ENCODE measurements at regions not wholly inside any gene's neighbourhood (a gene's known extent, or its start where the extent isn't known, plus 50 kb on each side); places are given as distances from the start of the nearest gene placed in this dataset.
A peak's percentile ranks its signal among the peaks of the same experiment; 100 is the strongest.

DNA sequence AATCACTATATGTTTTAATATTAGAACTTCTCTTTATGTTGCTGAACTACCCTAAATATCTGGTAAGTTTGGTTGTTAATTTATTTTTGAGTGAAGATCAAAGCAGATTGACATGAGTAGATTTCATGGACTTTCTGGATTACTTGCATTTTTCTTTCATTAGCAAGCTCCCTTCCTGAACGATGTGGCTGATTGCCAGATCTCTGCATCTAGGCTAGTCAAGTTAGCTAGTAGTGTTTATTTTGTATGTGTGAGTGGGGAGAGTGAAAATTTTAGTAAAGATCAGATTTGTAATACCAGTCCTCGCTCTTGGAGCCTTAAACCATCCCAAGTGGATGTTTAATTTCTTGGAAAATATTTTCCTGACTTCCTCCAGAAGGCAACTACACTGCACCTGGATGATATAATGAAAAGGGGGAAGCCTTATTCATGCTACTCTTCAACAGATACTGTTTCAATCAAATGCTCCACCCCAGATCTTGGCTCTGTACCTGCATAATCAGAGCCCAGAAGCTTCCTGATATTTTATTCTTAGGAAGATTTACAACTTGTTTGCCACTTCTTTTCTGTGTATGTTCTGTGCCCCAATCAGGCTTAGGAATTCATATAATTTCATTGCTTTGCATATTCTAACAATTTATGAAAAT lies 143.2 kb upstream of the GRIA4 start:
- TF ChIP-seq, protein P1, sequence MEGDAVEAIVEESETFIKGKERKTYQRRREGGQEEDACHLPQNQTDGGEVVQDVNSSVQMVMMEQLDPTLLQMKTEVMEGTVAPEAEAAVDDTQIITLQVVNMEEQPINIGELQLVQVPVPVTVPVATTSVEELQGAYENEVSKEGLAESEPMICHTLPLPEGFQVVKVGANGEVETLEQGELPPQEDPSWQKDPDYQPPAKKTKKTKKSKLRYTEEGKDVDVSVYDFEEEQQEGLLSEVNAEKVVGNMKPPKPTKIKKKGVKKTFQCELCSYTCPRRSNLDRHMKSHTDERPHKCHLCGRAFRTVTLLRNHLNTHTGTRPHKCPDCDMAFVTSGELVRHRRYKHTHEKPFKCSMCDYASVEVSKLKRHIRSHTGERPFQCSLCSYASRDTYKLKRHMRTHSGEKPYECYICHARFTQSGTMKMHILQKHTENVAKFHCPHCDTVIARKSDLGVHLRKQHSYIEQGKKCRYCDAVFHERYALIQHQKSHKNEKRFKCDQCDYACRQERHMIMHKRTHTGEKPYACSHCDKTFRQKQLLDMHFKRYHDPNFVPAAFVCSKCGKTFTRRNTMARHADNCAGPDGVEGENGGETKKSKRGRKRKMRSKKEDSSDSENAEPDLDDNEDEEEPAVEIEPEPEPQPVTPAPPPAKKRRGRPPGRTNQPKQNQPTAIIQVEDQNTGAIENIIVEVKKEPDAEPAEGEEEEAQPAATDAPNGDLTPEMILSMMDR (conservative IDR thresholded peaks at IDR 0.05; ENCODE audit: low read depth, low read length) = no peak
- H3K4me3 ChIP-seq (ENCODE audit: low read depth, low read length) = no peak overlapping the region
- peak; percentile 16 for DNase-seq (ENCODE audit: low read depth)

DNA sequence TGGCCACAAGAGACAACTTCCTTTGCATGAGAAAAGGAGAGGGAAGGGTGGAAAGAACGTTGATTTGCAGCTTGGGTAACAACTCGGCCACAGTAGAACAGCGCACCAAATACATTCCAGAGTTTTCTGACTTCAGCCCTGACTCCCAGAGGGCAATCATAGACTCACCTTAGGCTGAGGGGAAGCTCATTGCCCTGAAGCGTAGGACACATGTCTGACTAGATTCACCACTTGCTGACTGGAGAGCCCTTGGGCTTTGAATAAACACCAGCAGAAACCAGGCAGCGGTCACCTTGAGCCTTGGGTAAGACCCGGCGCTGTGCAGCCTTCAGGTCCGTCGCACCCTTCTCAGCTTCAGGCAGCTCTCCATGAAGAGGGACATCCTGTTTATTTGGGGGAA lies 151.8 kb upstream of the GRIA4 start:
- TF ChIP-seq, protein P1 (conservative IDR thresholded peaks at IDR 0.05; ENCODE audit: low read depth, low read length) = no peak
- no peak overlapping the region for H3K4me3 ChIP-seq (ENCODE audit: low read depth, low read length)
- no peak for DNase-seq (ENCODE audit: low read depth)

DNA sequence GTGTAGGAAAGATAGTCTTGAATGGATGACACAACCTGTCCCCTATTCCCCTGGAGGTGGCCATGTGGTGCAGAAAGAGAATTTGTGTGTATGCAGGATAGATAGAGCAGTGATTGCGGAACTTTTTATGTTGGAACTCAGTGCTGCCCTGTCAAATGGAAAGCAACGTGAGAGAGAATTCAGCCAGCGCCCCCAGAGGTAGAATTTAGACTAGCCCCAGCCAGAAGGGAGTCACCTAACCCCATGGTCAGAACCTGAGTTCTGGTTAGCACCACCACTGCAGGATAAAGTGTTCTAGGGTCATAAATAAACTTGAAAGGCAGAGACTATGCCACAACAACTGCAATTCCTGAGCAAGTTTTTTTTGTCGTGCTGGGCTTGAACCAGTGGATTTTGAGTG lies 152.9 kb upstream of the GRIA4 start:
- TF ChIP-seq, protein P1 (conservative IDR thresholded peaks at IDR 0.05; ENCODE audit: low read depth, low read length) = peak; percentile 26
- DNase-seq (ENCODE audit: low read depth) = no peak

DNA sequence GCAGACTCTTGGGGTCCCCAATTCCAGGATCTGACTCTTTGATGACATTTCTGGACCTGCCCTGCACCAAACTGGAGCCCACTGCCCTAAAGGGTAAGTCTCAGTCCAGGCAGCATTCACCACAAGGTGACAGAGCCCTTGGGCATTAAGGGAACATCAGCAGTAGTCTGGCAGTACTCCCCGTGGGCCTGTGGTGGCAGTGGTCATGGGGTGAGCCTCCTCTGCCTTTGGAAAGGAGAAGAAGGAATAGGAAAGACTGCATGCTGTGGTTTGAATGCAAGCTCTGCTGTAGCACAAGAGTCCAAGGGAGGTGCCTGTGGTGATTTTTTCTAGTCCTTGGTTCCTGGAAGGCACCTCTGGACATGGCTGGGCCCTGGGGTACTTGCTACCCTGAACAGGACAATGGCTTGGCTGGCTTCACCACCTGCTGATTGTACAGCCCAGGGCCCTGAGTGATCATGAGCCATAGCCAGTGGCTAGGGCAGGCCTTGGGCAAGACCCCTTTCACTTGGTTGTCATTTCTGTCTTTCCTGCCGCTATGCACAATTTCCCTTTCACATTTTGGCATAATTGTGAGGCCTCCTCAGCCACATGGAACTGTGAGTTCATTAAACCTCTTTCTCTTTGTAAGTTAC lies 160.7 kb upstream of the GRIA4 start:
- no peak for DNase-seq (ENCODE audit: low read depth)
- no peak overlapping the region for H3K4me3 ChIP-seq (ENCODE audit: low read depth, low read length)
- TF ChIP-seq, protein P1 (conservative IDR thresholded peaks at IDR 0.05; ENCODE audit: low read depth, low read length) = no peak

More for the DNA sequence above, 152.9 kb upstream of the GRIA4 start:
- H3K4me3 ChIP-seq (ENCODE audit: low read depth, low read length) = no peak overlapping the region

DNA sequence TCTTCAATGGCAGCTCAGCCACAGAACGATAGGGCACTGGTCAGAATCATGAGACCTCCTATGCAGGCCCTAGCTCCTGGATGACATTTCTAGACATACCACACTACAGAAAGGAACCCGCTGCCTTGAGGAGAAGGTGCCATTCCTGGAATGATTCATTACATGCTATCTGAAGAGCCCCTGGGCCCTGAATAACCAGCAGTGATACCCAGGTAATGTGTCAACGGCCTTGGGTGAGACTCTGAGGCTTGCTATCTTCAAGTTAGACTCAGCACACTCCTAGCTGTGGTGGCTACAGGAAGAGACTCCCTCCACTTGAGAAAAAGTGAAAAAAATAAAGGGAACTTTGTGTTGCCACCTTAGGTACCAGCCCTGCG lies 161.2 kb upstream of the GRIA4 start:
- DNase-seq (ENCODE audit: low read depth) = no peak
- no peak overlapping the region for H3K4me3 ChIP-seq (ENCODE audit: low read depth, low read length)
- TF ChIP-seq, protein P1 (conservative IDR thresholded peaks at IDR 0.05; ENCODE audit: low read depth, low read length) = no peak

DNA sequence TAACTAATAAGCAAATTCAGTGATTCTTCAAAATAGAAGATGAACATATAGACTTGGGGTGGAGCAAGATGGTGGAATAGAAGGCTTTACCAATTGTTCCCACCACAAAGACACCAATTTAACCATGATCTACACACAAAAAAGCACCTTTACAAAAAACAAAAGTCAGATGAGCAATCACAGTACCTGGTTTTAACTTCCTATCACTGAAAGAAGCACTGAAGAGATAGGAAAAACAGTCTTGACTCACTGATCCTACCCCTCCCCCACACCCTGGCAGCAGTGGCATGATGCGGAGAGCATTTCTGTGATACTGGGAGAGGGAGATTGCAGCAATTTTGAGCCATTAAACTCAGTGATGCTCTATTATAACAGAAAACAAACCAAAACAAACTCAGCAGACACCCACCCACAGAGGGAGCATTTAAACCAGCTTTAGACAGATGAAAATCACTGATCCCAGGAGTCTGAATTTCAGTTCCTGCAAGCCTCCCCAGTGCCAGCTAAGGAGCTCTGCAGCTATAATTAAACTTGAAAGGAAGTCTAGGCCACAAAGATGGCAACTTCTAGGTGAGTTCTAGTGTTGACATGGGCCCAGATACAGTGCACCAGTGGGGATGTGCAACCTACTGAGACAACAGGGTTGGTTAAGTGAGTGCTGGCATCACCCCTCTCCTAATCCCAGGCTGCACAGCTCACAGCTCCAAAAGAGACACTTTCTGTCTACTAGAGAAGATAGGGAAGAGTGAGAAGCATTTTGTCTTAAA lies 161.8 kb upstream of the GRIA4 start:
- H3K4me3 ChIP-seq (ENCODE audit: low read depth, low read length) = no peak overlapping the region
- TF ChIP-seq, protein P1 (conservative IDR thresholded peaks at IDR 0.05; ENCODE audit: low read depth, low read length) = no peak
- DNase-seq (ENCODE audit: low read depth) = no peak
